ENCODE measurements at regions not wholly inside any gene's neighbourhood (a gene's known extent, or its start where the extent isn't known, plus 50 kb on each side); places are given as distances from the start of the nearest gene placed in this dataset.

GRCh38 chr5:103721183-103721582 is 158.6 kb upstream of the NUDT12 start:
- TF ChIP-seq POLR2AphosphoS5 (IDR thresholded peaks at IDR 0.05; ENCODE audit: insufficient read depth, low read depth, low read length) (no peak), CTCF (IDR thresholded peaks at IDR 0.05; ENCODE audit: extremely low read depth in 1 of 2, insufficient read depth in 1 of 2, low read depth in 1 of 2, low read length in 2 of 2) (no peak), EZH2 (IDR thresholded peaks at IDR 0.05; ENCODE audit: borderline replicate concordance, low read depth, low read length, severe bottlenecking) (no peak), FOS (IDR thresholded peaks at IDR 0.05; ENCODE audit: borderline replicate concordance, insufficient read depth, low read length) (no peak)

Data from endothelial cell of umbilical vein (primary cell).